WTC11 (cell line): ENCODE measurements at regions not wholly inside any gene's neighbourhood (a gene's known extent, or its start where the extent isn't known, plus 50 kb on each side); places are given as distances from the start of the nearest gene placed in this dataset.

Source experiments
- ATAC-seq: fragments of 200-7000 bp; cut with Tn5 transposase; 2 replicates; pipeline ENCODE4 v1.10.0; 2021; ENCODE audit warnings: mild to moderate bottlenecking, moderate library complexity
- CTCF ChIA-PET: fragments of 300-600 bp; sonication (Branson Sonifier 250); formaldehyde crosslinking; loops from one replicate; lab custom pipeline; 2021; ENCODE audit warnings: antibody characterized with exemption; lab: Charles Lee
- POLR2A ChIA-PET: fragments of 350-600 bp; sonication (Branson Sonifier 250); formaldehyde crosslinking; loops from one replicate; lab custom pipeline; 2021; ENCODE audit warnings: antibody characterized with exemption; lab: Charles Lee
- DNase-seq: peaks from one replicate; pipeline ENCODE4 v3.0.0; 2021; ENCODE audit warnings: low spot score
- H3K27ac Mint-ChIP-seq: 2 replicates; pipeline ENCODE4 v1.8.0; 2021; ENCODE audit warnings: mixed read lengths
- H3K27me3 Mint-ChIP-seq: 2 replicates; pipeline ENCODE4 v1.8.0; 2021; ENCODE audit warnings: low read depth, mild to moderate bottlenecking, moderate library complexity, mixed read lengths
- H3K36me3 Mint-ChIP-seq: 2 replicates; pipeline ENCODE4 v1.8.0; 2021; ENCODE audit warnings: mixed read lengths
- H3K4me1 Mint-ChIP-seq: 2 replicates; pipeline ENCODE4 v1.8.0; 2022; ENCODE audit warnings: mixed read lengths
- H3K4me3 Mint-ChIP-seq: 2 replicates; pipeline ENCODE4 v1.8.0; 2021; ENCODE audit warnings: mild to moderate bottlenecking, moderate library complexity, mixed read lengths
- H3K9me3 Mint-ChIP-seq: 2 replicates; pipeline ENCODE4 v1.8.0; 2021; ENCODE audit warnings: mixed read lengths
- CDX4 ChIP-seq: fragments of 250-450 bp; sonication (Bioruptor Pico); IDR thresholded peaks from 2 replicates; pipeline ENCODE4 v1.9.0; 2021; ENCODE audit warnings: moderate library complexity, mild to moderate bottlenecking, inconsistent platforms, borderline replicate concordance
- CREB1 ChIP-seq: sonication (generic); formaldehyde crosslinking; IDR thresholded peaks from 2 replicates; pipeline ENCODE4 v1.8.0; 2023; ENCODE audit warnings: mild to moderate bottlenecking, missing genetic modification reagents
- ELF4 ChIP-seq: sonication (generic); formaldehyde crosslinking; IDR thresholded peaks from 2 replicates; pipeline ENCODE4 v1.8.1; 2022; ENCODE audit warnings: low read depth, mild to moderate bottlenecking, moderate library complexity, missing genetic modification reagents
- GTF2I ChIP-seq: fragments of 250-450 bp; sonication (Bioruptor Pico); conservative IDR thresholded peaks from 2 replicates; pipeline ENCODE4 v1.4.0; 2021; ENCODE audit warnings: mild to moderate bottlenecking
- HMGA2 ChIP-seq: fragments of 250-450 bp; sonication (Bioruptor Pico); IDR thresholded peaks from 2 replicates; pipeline ENCODE4 v1.4.0; 2021; ENCODE audit warnings: mild to moderate bottlenecking, moderate library complexity
- MXD4 ChIP-seq: fragments of 250-450 bp; sonication (Bioruptor Pico); IDR thresholded peaks from 2 replicates; pipeline ENCODE4 v1.8.0; 2021; ENCODE audit warnings: mild to moderate bottlenecking, moderate library complexity, borderline replicate concordance
- NFE2L1 ChIP-seq: sonication (generic); formaldehyde crosslinking; IDR thresholded peaks from 2 replicates; pipeline ENCODE4 v1.8.1; 2023; ENCODE audit warnings: missing genetic modification reagents
- PRRX2 ChIP-seq: fragments of 250-450 bp; sonication (Bioruptor Pico); IDR thresholded peaks from 2 replicates; pipeline ENCODE4 v1.8.0; 2021; ENCODE audit warnings: mild to moderate bottlenecking
- SP1 ChIP-seq: sonication (generic); formaldehyde crosslinking; conservative IDR thresholded peaks from 2 replicates; pipeline ENCODE4 v1.8.1; 2022; ENCODE audit warnings: missing genetic modification reagents
- TEAD4 ChIP-seq: sonication (generic); formaldehyde crosslinking; IDR thresholded peaks from 2 replicates; pipeline ENCODE4 v1.8.0; 2022; ENCODE audit warnings: mild to moderate bottlenecking, missing genetic modification reagents
- ZNF281 ChIP-seq: sonication (generic); formaldehyde crosslinking; IDR thresholded peaks from 2 replicates; pipeline ENCODE4 v1.8.0; 2023; ENCODE audit warnings: mild to moderate bottlenecking, missing genetic modification reagents
- ZNF396 ChIP-seq: fragments of 250-450 bp; sonication (Bioruptor Pico); IDR thresholded peaks from 2 replicates; pipeline ENCODE4 v1.8.0; 2021; ENCODE audit warnings: mild to moderate bottlenecking, moderate library complexity, borderline replicate concordance
- ZNF512 ChIP-seq: sonication (generic); formaldehyde crosslinking; IDR thresholded peaks from 2 replicates; pipeline ENCODE4 v1.8.1; 2022; ENCODE audit warnings: missing genetic modification reagents, borderline replicate concordance
- TF ChIP-seq, protein P1 (sequence below): fragments of 250-450 bp; sonication (Bioruptor Pico); IDR thresholded peaks from 2 replicates; pipeline ENCODE4 v1.8.0; 2021; ENCODE audit warnings: mild to moderate bottlenecking
- TF ChIP-seq, protein P2 (sequence below): sonication (generic); formaldehyde crosslinking; IDR thresholded peaks from 2 replicates; pipeline ENCODE4 v1.8.0; 2022; ENCODE audit warnings: mild to moderate bottlenecking, missing genetic modification reagents
- TF ChIP-seq, protein P3 (sequence below): fragments of 200-600 bp; IDR thresholded peaks from 2 replicates; pipeline ENCODE4 v1.8.0; 2022; ENCODE audit warnings: antibody characterized with exemption
- TF ChIP-seq, protein P4 (sequence below): sonication (generic); formaldehyde crosslinking; IDR thresholded peaks from 2 replicates; pipeline ENCODE4 v1.8.1; 2023; ENCODE audit warnings: mild to moderate bottlenecking, missing genetic modification reagents, moderate library complexity

- Mint-ChIP-seq H3K36me3 (no peaks in the 10 kb centered on the region), H3K4me3 (no peak overlapping the region), H3K27me3 (no peaks in the 10 kb centered on the region), H3K4me1 (peaks cover 24% of the 10 kb centered on the region), H3K9me3 (no peaks in the 10 kb centered on the region), H3K27ac (no peak overlapping the region)
- CTCF ChIA-PET: no interaction called here
- DNase-seq (no peak), ATAC-seq (no peak)
- POLR2A ChIA-PET: no interaction called here
- TF ChIP-seq ZNF396 (CRISPR knock-in tag) (no peak), CDX4 (no peak), GTF2I (no peak), ZNF281 (CRISPR knock-in tag) (no peak), SP1 (CRISPR knock-in tag) (no peak), HMGA2 (CRISPR knock-in tag) (no peak), ELF4 (no peak), NFE2L1 (no peak), TEAD4 (CRISPR knock-in tag) (no peak)
- TF ChIP-seq, protein P1, sequence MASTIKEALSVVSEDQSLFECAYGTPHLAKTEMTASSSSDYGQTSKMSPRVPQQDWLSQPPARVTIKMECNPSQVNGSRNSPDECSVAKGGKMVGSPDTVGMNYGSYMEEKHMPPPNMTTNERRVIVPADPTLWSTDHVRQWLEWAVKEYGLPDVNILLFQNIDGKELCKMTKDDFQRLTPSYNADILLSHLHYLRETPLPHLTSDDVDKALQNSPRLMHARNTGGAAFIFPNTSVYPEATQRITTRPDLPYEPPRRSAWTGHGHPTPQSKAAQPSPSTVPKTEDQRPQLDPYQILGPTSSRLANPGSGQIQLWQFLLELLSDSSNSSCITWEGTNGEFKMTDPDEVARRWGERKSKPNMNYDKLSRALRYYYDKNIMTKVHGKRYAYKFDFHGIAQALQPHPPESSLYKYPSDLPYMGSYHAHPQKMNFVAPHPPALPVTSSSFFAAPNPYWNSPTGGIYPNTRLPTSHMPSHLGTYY: no peak
- TF ChIP-seq, protein P2, sequence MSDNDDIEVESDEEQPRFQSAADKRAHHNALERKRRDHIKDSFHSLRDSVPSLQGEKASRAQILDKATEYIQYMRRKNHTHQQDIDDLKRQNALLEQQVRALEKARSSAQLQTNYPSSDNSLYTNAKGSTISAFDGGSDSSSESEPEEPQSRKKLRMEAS (CRISPR knock-in tag): no peak
- TF ChIP-seq, protein P3, sequence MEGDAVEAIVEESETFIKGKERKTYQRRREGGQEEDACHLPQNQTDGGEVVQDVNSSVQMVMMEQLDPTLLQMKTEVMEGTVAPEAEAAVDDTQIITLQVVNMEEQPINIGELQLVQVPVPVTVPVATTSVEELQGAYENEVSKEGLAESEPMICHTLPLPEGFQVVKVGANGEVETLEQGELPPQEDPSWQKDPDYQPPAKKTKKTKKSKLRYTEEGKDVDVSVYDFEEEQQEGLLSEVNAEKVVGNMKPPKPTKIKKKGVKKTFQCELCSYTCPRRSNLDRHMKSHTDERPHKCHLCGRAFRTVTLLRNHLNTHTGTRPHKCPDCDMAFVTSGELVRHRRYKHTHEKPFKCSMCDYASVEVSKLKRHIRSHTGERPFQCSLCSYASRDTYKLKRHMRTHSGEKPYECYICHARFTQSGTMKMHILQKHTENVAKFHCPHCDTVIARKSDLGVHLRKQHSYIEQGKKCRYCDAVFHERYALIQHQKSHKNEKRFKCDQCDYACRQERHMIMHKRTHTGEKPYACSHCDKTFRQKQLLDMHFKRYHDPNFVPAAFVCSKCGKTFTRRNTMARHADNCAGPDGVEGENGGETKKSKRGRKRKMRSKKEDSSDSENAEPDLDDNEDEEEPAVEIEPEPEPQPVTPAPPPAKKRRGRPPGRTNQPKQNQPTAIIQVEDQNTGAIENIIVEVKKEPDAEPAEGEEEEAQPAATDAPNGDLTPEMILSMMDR: no peak
Measured at GRCh38 chr4:117811731-117812130, 222.6 kb upstream of the NDST3 start.

DNA sequence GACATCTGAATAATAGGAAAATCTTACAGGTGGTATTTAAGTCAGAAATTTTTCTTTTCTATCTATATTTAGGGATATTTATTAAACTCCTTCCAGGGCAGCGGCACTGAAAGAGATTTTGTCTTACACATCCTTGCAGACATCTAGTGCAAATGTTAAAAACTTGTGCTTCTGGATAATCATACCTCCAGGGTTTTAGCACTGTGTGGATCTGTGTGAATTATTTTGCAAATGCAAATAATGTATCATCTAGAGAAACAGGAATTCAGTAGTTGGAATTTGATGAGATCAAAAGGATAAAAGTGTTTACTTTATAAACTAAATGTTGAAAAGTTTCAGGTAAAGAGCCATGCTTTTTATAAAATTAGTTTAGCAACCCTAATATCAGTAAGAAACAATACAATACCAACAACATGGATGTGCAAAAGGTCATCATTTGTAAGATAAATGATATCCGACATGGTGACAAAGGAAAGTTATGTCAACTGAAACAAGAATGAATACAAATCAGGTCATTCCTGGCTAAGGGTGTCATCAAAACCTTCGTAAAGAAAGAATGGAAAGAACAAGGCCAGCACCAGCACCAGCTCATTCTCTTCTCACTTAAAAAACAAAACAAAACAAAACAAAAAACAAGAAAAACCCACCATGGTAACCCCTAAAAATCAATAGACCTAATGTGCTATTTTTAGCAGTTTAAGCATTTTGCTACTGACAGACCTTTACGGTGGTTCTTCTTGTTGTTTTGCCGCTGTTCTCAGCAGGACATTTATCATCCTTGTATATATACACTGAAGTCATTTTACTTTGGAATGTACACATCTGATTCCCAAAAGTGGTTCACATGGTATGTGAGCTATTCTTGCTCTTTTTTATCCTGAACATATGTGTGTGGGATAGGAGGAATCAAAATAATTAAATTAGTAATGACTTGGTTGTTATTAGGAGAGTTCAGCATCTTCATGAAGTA lies 219.7 kb upstream of the NDST3 start:
- peaks cover 7% of the 10 kb centered on the region; the same call in 1 of the 2 replicates for H3K27me3 Mint-ChIP-seq
- no peaks in the 10 kb centered on the region for H3K36me3 Mint-ChIP-seq
- H3K27ac Mint-ChIP-seq: no peak overlapping the region
- ChIA-PET CTCF (no interaction called here), POLR2A (no interaction called here)
- no peak for ATAC-seq
- H3K4me3 Mint-ChIP-seq: no peak overlapping the region
- no peak for DNase-seq
- TF ChIP-seq, protein P4, sequence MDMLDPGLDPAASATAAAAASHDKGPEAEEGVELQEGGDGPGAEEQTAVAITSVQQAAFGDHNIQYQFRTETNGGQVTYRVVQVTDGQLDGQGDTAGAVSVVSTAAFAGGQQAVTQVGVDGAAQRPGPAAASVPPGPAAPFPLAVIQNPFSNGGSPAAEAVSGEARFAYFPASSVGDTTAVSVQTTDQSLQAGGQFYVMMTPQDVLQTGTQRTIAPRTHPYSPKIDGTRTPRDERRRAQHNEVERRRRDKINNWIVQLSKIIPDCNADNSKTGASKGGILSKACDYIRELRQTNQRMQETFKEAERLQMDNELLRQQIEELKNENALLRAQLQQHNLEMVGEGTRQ (CRISPR knock-in tag): no peak
- TF ChIP-seq MXD4 (CRISPR knock-in tag) (no peak), ZNF512 (CRISPR knock-in tag) (no peak), CREB1 (no peak), PRRX2 (CRISPR knock-in tag) (no peak)
- TF ChIP-seq, all 79 proteins: peak for 0
- H3K4me1 Mint-ChIP-seq: peaks cover 39% of the 10 kb centered on the region
- H3K9me3 Mint-ChIP-seq: no peaks in the 10 kb centered on the region
